ENCODE measurements at regions not wholly inside any gene's neighbourhood (a gene's known extent, or its start where the extent isn't known, plus 50 kb on each side); places are given as distances from the start of the nearest gene placed in this dataset.

GRCh38 chr2:136402281-136402680, 284.3 kb upstream of the CXCR4 start:
- Mint-ChIP-seq H3K9me3 (ENCODE audit: low read depth) (no peaks in the 10 kb centered on the region), H3K4me1 (ENCODE audit: low read depth) (peaks cover 1% of the 10 kb centered on the region), H3K4me3 (ENCODE audit: low read depth) (no peak overlapping the region), H3K27ac (no peak overlapping the region), H3K27me3 (peaks cover 35% of the 10 kb centered on the region), H3K36me3 (ENCODE audit: insufficient read depth) (no peaks in the 10 kb centered on the region)
- no peak for DNase-seq (ENCODE audit: low spot score, unreplicated experiment)
- TF ChIP-seq, protein P1, sequence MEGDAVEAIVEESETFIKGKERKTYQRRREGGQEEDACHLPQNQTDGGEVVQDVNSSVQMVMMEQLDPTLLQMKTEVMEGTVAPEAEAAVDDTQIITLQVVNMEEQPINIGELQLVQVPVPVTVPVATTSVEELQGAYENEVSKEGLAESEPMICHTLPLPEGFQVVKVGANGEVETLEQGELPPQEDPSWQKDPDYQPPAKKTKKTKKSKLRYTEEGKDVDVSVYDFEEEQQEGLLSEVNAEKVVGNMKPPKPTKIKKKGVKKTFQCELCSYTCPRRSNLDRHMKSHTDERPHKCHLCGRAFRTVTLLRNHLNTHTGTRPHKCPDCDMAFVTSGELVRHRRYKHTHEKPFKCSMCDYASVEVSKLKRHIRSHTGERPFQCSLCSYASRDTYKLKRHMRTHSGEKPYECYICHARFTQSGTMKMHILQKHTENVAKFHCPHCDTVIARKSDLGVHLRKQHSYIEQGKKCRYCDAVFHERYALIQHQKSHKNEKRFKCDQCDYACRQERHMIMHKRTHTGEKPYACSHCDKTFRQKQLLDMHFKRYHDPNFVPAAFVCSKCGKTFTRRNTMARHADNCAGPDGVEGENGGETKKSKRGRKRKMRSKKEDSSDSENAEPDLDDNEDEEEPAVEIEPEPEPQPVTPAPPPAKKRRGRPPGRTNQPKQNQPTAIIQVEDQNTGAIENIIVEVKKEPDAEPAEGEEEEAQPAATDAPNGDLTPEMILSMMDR (IDR thresholded peaks at IDR 0.05; ENCODE audit: unreplicated experiment), result no peak

DNA sequence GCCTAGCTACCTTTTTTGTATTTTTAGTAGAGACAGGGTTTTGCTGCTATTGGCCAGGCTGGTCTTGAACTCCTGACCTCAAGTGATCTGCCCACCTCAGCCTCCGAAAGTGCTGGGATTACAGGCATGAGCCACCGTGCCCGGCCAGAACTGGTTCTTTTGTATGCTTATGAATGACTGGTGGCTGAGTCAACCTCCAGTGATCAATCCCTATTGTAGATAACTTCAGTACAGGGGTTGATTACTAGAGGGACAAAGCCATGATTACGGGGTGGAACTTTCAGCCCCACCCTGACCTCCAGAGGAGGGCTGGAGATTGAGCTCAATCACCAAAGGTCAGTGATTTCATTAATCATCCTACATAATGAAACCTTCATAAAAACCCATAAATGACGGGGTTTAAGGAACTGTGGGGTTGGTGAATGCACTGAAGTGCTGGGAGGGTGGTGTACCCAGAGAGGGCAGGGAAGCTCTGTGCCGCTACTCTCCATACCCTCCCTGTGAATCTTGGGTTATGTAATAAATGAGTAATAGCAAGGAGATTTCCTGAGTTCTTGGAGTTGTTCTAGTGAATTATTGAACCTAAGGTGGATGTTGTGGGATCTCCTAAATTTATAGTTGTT, 281.8 kb upstream of the CXCR4 start:
- TF ChIP-seq, protein P1 (IDR thresholded peaks at IDR 0.05; ENCODE audit: unreplicated experiment), result no peak
- no peaks in the 10 kb centered on the region for H3K36me3 Mint-ChIP-seq (ENCODE audit: insufficient read depth)
- DNase-seq (ENCODE audit: low spot score, unreplicated experiment), result no peak
- H3K4me3 Mint-ChIP-seq (ENCODE audit: low read depth), result no peak overlapping the region
- H3K27me3 Mint-ChIP-seq, result peaks cover 32% of the 10 kb centered on the region
- peaks cover 1% of the 10 kb centered on the region for H3K4me1 Mint-ChIP-seq (ENCODE audit: low read depth)
- H3K27ac Mint-ChIP-seq, result no peak overlapping the region
- no peaks in the 10 kb centered on the region for H3K9me3 Mint-ChIP-seq (ENCODE audit: low read depth)

DNA sequence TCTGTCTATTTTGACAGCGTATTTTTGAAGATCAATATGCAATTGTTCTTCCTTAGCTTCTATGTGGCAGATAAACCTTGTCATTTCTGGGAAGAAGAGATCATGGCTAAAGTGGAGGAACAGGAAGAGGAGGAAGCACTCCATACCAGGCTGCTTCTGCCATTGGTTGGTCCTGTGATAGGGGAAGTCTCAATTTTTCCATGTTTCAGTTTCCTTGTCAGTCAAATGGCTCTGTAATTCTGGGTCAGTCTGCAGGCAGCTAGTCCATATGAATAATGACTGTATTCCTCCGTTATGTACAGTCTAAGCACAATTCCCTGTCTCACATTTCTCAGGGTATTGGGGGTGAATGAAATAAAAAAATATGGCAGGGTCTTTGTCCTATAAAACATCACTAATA, 277.6 kb upstream of the CXCR4 start:
- TF ChIP-seq, protein P1 (IDR thresholded peaks at IDR 0.05; ENCODE audit: unreplicated experiment), result no peak
- H3K27ac Mint-ChIP-seq, result no peak overlapping the region
- no peaks in the 10 kb centered on the region for H3K9me3 Mint-ChIP-seq (ENCODE audit: low read depth)
- no peak for DNase-seq (ENCODE audit: low spot score, unreplicated experiment)
- no peaks in the 10 kb centered on the region for H3K4me1 Mint-ChIP-seq (ENCODE audit: low read depth)
- no peak overlapping the region for H3K4me3 Mint-ChIP-seq (ENCODE audit: low read depth)
- H3K27me3 Mint-ChIP-seq, result peaks cover 6% of the 10 kb centered on the region
- no peaks in the 10 kb centered on the region for H3K36me3 Mint-ChIP-seq (ENCODE audit: insufficient read depth)

GRCh38 chr2:136394136-136395060, 276.4 kb upstream of the CXCR4 start:
- Mint-ChIP-seq H3K4me3 (ENCODE audit: low read depth) (no peak overlapping the region), H3K27ac (no peak overlapping the region), H3K27me3 (peaks cover 6% of the 10 kb centered on the region), H3K4me1 (ENCODE audit: low read depth) (no peaks in the 10 kb centered on the region), H3K36me3 (ENCODE audit: insufficient read depth) (no peaks in the 10 kb centered on the region), H3K9me3 (ENCODE audit: low read depth) (no peaks in the 10 kb centered on the region)
- TF ChIP-seq, protein P1 (IDR thresholded peaks at IDR 0.05; ENCODE audit: unreplicated experiment), result no peak
- DNase-seq (ENCODE audit: low spot score, unreplicated experiment), result no peak

DNA sequence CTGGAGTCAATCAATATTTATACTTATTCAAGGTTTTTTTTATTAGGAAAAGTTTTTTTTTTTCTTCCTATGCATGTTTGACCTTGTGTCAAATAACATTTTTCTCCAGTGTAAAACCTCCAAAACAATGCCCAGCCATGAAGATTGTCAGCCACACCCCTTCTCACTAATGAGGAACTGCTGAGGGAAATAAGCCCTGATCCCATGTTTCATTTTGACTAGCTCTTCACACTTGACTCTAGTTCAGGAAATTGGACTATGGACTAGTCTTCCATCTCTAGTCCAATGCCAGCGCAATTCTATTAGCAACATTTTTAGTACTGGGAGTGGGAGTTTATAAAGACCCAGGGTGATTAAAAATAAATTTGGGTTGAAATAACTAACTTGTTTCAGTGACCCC, 275.6 kb upstream of the CXCR4 start:
- Mint-ChIP-seq H3K9me3 (ENCODE audit: low read depth) (no peaks in the 10 kb centered on the region), H3K4me3 (ENCODE audit: low read depth) (no peak overlapping the region), H3K4me1 (ENCODE audit: low read depth) (no peaks in the 10 kb centered on the region), H3K36me3 (ENCODE audit: insufficient read depth) (no peaks in the 10 kb centered on the region), H3K27me3 (peaks cover 6% of the 10 kb centered on the region), H3K27ac (no peak overlapping the region)
- TF ChIP-seq, protein P1 (IDR thresholded peaks at IDR 0.05; ENCODE audit: unreplicated experiment), result no peak
- DNase-seq (ENCODE audit: low spot score, unreplicated experiment), result no peak
